GM21360 (cell line): ENCODE measurements at regions not wholly inside any gene's neighbourhood (a gene's known extent, or its start where the extent isn't known, plus 50 kb on each side); places are given as distances from the start of the nearest gene placed in this dataset.

ENCODE experiments used
- ATAC-seq: cut with Tn5 transposase; IDR thresholded peaks from one replicate; pipeline ENCODE4 v1.9.1; 2021; ENCODE audit warnings: mild to moderate bottlenecking, moderate library complexity; ENCODE audit not compliant: unreplicated experiment

- ATAC-seq: no peak
These were observed 439.3 kb downstream of the USP25 start for GRCh38 chr21:16169102-16169511.

GRCh38 chr21:16169779-16170178 lies 440.0 kb downstream of the USP25 start:
- no peak for ATAC-seq

- ATAC-seq: no peak
These were observed 446.8 kb downstream of the USP25 start for GRCh38 chr21:16176570-16176969.

GRCh38 chr21:16177532-16177931 lies 447.8 kb downstream of the USP25 start:
- ATAC-seq: no peak

GRCh38 chr21:16179773-16180172 lies 450.0 kb downstream of the USP25 start:
- ATAC-seq: no peak

- no peak for ATAC-seq
These were observed 450.8 kb downstream of the USP25 start for GRCh38 chr21:16180614-16181013.

- ATAC-seq: no peak
These were observed 451.2 kb downstream of the USP25 start for GRCh38 chr21:16181018-16181417.

GRCh38 chr21:16185766-16186165 lies 456.0 kb downstream of the USP25 start:
- ATAC-seq: no peak

GRCh38 chr21:16186742-16187141 lies 457.0 kb downstream of the USP25 start:
- ATAC-seq: no peak

GRCh38 chr21:16187603-16188301 lies 458.0 kb downstream of the USP25 start:
- no peak for ATAC-seq

GRCh38 chr21:16192902-16193301 lies 463.1 kb downstream of the USP25 start:
- no peak for ATAC-seq

GRCh38 chr21:16193496-16194094 lies 463.8 kb downstream of the USP25 start:
- no peak for ATAC-seq

GRCh38 chr21:16194095-16194787 lies 464.5 kb downstream of the USP25 start:
- no peak for ATAC-seq

GRCh38 chr21:16194788-16195537 lies 465.2 kb downstream of the USP25 start:
- no peak for ATAC-seq

- no peak for ATAC-seq
These were observed 465.7 kb downstream of the USP25 start for GRCh38 chr21:16195538-16195910.

GRCh38 chr21:16196001-16196400 lies 466.2 kb downstream of the USP25 start:
- ATAC-seq: no peak

- ATAC-seq: no peak
These were observed 468.8 kb downstream of the USP25 start for GRCh38 chr21:16198546-16198945.

- ATAC-seq: no peak
These were observed 469.8 kb downstream of the USP25 start for GRCh38 chr21:16199539-16199938.

GRCh38 chr21:16201718-16202117 lies 471.9 kb downstream of the USP25 start:
- no peak for ATAC-seq

GRCh38 chr21:16205527-16205926 lies 475.7 kb downstream of the USP25 start:
- ATAC-seq: no peak
